ENCODE measurements at regions not wholly inside any gene's neighbourhood (a gene's known extent, or its start where the extent isn't known, plus 50 kb on each side); places are given as distances from the start of the nearest gene placed in this dataset.

DNA sequence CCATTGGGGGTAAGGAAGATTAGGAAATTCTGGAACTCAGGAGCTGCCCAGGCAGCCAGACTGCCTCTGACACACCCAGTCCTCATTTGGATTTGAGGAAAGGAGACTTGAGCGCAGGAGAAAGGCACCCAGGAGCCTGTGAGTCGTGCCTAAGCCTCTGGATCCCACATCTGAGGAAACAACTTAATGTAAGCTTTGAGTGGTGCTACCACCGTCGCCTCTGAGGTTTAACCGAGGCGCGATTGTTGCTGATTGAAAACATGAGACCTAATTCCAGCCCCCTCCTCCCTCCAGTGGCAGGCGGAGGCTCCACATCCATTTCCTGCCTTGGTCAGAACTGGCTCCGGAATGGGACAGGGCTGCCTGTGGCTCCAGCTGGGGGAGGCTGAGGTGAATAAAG lies 176.7 kb upstream of the PKDCC start:
- TF ChIP-seq POU2F2 (IDR thresholded peaks at IDR 0.05; ENCODE audit: low read depth, low read length), result no peak
- no peak for TF ChIP-seq SPI1 (IDR thresholded peaks at IDR 0.05; ENCODE audit: low read depth, low read length)
- no peak for TF ChIP-seq POLR2A (IDR thresholded peaks at IDR 0.05; ENCODE audit: low read depth, low read length)
- no peak for TF ChIP-seq POLR2AphosphoS5 (IDR thresholded peaks at IDR 0.05; ENCODE audit: low read depth, low read length)
- no peak for TF ChIP-seq PAX5 (IDR thresholded peaks at IDR 0.05; ENCODE audit: insufficient read depth, low read length, severe bottlenecking)
- TF ChIP-seq TAF1 (IDR thresholded peaks at IDR 0.05; ENCODE audit: low read depth, low read length), result no peak
- no peak for DNase-seq (ENCODE audit: insufficient read length, low spot score)
- FAIRE-seq, result no peak

DNA sequence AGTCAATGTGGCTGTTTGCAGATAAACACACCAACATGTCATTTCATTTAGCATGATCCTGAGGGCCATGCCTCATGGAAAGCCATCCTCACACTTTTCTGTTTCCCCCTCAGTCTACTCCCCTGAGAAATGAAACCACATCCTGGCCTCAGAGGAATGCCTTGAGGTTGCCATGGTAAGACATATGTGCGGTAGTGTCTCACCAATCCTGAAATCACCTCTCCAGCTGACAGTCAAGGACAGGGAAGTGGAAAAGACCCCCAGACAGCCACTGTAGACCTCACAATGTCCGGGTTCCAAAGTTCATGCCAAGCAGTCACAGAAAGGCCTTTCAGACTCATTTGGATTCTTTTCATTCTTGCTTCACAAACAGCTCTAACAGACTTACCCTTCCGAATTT lies 175.2 kb upstream of the PKDCC start:
- FAIRE-seq (no peak), DNase-seq (ENCODE audit: insufficient read length, low spot score) (no peak)

DNA sequence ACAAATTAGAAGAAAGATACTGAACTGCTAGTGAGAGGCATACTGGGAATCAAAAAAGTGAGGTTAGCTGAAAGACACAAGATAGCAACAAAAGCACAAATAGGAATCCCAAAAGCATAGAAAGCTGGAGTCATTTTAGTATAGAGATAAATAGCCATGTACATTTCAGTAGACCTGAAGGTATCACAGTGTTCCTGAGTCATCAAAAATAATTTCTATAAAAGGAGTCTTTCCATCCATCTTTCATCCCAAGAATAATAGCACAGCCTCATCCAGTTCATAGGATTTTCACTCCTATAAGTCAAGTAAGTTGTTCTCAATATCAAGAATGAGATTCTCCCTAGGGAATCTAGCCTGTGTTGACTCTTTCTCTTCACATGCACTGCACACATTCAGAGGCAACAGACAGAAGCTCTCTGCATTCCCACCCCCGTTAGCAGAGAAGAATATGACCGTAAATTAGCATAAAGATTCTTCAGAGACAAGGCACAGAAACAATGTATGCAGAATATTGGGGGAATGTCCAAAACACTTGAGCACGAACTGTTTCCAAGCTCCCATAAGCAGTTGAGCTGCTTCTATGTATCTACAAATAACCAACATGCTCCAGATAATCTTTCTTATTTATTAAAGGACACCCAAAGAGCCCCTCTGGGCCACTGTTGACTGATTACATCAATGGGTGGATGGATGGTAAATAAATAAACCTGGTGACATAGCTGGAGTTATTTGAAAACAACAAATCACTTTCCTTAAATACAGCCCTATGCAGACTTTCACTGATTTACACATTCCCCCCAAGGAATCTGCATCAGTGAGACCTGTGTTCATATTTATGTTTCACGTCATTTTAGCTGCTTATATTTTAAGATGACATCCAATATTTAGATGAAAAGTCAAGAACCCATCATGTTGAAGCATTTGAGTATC lies 174.5 kb upstream of the PKDCC start:
- DNase-seq (ENCODE audit: insufficient read length, low spot score), result no peak
- TF ChIP-seq PAX5 (IDR thresholded peaks at IDR 0.05; ENCODE audit: insufficient read depth, low read length, severe bottlenecking) (no peak), POLR2A (IDR thresholded peaks at IDR 0.05; ENCODE audit: low read depth, low read length) (no peak)
- no peak for FAIRE-seq

More for the DNA sequence above, 175.2 kb upstream of the PKDCC start:
- TF ChIP-seq POLR2AphosphoS5 (IDR thresholded peaks at IDR 0.05; ENCODE audit: low read depth, low read length) (no peak), PAX5 (IDR thresholded peaks at IDR 0.05; ENCODE audit: insufficient read depth, low read length, severe bottlenecking) (no peak)

DNA sequence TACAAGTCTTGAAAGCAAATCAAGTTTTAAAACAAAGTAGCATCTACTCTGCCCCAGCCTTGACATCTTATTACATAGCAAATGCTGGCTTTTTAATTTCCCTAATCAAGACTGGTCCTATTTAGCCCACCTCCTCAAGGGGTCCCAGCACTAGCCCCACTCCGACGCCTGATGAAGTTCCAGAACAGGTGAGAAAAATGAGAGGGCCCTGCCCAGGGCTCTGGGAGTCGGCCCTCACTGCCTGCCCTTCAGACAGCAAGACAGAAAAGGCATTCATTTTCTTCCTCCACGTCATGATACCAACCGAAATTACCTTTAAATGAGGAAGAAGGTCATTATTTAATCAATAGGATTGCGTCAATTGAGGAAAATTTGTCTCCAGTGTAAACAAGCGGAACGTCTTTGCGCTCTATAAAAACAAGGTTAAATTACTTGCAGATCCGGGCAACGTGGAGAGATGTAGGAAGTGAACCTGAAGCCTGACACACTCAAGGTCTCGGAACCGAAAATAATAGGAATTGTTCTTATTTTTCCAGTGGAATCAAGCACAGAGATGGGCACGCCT lies 170.6 kb upstream of the PKDCC start:
- no peak for TF ChIP-seq POLR2A (IDR thresholded peaks at IDR 0.05; ENCODE audit: low read depth, low read length)
- no peak for TF ChIP-seq SPI1 (IDR thresholded peaks at IDR 0.05; ENCODE audit: low read depth, low read length)
- TF ChIP-seq POLR2AphosphoS5 (IDR thresholded peaks at IDR 0.05; ENCODE audit: low read depth, low read length), result no peak
- TF ChIP-seq PAX5 (IDR thresholded peaks at IDR 0.05; ENCODE audit: insufficient read depth, low read length, severe bottlenecking), result no peak
- TF ChIP-seq POU2F2 (IDR thresholded peaks at IDR 0.05; ENCODE audit: low read depth, low read length), result no peak
- no peak for TF ChIP-seq TAF1 (IDR thresholded peaks at IDR 0.05; ENCODE audit: low read depth, low read length)
- no peak for FAIRE-seq

DNA sequence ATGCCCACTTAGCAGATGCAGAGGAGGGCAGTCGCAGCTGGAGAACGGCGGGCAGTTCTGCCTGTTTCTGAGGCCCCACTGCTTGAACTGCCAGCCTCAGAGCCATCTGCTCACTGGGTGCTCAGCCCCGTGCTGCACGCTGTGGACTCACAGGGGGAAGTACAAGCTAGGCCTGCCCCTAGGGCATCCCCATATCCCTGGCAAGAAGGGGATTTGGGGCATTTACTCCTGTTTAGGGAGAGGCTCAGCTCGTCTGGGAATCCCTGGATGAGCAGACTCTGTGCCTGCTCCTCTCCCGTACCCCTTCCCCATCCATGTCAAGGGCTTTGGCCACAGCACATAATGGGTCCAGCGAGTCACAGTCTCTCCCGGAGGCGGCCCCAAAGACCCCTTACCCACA lies 169.8 kb upstream of the PKDCC start:
- DNase-seq (ENCODE audit: insufficient read length, low spot score), result no peak
- no peak for FAIRE-seq
- TF ChIP-seq POLR2A (IDR thresholded peaks at IDR 0.05; ENCODE audit: low read depth, low read length), result no peak
- TF ChIP-seq SPI1 (IDR thresholded peaks at IDR 0.05; ENCODE audit: low read depth, low read length), result no peak
- no peak for TF ChIP-seq PAX5 (IDR thresholded peaks at IDR 0.05; ENCODE audit: insufficient read depth, low read length, severe bottlenecking)
- TF ChIP-seq POLR2AphosphoS5 (IDR thresholded peaks at IDR 0.05; ENCODE audit: low read depth, low read length), result no peak
- TF ChIP-seq TAF1 (IDR thresholded peaks at IDR 0.05; ENCODE audit: low read depth, low read length), result no peak
- TF ChIP-seq POU2F2 (IDR thresholded peaks at IDR 0.05; ENCODE audit: low read depth, low read length), result no peak

More for the DNA sequence above, 170.6 kb upstream of the PKDCC start:
- DNase-seq (ENCODE audit: insufficient read length, low spot score), result no peak

DNA sequence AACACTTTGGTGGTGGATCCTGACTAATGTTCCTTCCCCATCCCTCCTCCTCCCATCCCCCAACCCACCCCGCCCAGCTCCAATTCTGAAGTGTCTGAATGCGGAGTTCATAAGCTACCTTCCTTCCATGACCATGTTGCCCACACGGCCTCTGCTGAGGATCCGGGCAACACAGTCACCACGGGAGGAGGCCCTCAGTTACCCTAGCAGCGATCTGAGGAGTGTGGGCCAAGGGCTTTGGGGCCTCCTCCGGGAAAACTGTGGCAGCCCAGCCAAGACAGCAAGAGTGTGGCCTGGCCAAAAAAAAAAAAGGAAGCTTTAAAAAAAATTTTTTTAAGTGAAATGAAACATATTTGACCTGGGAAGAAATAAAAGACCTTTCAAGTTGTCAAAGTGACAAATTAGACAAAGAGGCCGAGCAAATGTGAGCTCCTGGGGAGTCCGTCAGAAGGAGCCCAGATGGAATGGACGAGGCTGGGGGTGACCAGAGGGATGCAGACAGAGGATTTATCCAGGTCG lies 169.0 kb upstream of the PKDCC start:
- FAIRE-seq (no peak), DNase-seq (ENCODE audit: insufficient read length, low spot score) (no peak)
- no peak for TF ChIP-seq POLR2A (IDR thresholded peaks at IDR 0.05; ENCODE audit: low read depth, low read length)
- no peak for TF ChIP-seq POLR2AphosphoS5 (IDR thresholded peaks at IDR 0.05; ENCODE audit: low read depth, low read length)
- TF ChIP-seq SPI1 (IDR thresholded peaks at IDR 0.05; ENCODE audit: low read depth, low read length), result no peak
- TF ChIP-seq TAF1 (IDR thresholded peaks at IDR 0.05; ENCODE audit: low read depth, low read length), result no peak
- no peak for TF ChIP-seq POU2F2 (IDR thresholded peaks at IDR 0.05; ENCODE audit: low read depth, low read length)
- no peak for TF ChIP-seq PAX5 (IDR thresholded peaks at IDR 0.05; ENCODE audit: insufficient read depth, low read length, severe bottlenecking)

DNA sequence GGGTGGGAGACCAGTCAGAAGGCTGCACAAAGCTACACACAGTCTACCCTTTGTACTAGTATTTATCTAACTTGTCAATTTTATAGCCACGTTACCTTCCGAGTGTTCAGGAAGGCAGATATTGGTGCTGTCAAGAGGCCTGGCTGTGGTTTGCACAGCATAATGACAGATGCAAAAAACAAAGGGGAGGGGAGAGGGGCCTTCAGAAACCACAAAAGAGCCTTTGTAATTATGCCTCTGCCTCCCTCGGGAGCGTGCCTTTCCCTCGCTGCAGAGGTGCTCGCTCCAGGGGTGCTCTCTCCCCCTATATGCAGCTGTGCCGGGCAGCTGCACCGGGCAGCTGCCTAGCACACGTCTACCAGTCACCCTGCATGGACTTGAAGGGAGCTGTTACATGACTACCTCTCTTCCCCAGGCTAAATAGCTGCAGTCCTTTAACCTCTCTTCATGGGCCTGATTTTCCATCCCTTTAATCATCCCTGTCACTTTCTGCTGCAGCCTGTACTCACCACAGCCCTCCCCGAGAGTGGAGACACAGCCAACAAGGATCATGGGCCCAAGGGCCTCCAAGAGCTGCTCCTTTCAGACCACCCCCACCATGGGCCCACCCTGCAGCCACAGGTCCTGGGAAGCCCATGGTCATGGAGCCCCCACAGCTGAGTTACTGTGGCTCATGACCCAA lies 168.4 kb upstream of the PKDCC start:
- TF ChIP-seq SPI1 (IDR thresholded peaks at IDR 0.05; ENCODE audit: low read depth, low read length) (no peak), PAX5 (IDR thresholded peaks at IDR 0.05; ENCODE audit: insufficient read depth, low read length, severe bottlenecking) (no peak), POLR2A (IDR thresholded peaks at IDR 0.05; ENCODE audit: low read depth, low read length) (no peak), TAF1 (IDR thresholded peaks at IDR 0.05; ENCODE audit: low read depth, low read length) (no peak), POLR2AphosphoS5 (IDR thresholded peaks at IDR 0.05; ENCODE audit: low read depth, low read length) (no peak), POU2F2 (IDR thresholded peaks at IDR 0.05; ENCODE audit: low read depth, low read length) (no peak)
- DNase-seq (ENCODE audit: insufficient read length, low spot score) (no peak), FAIRE-seq (peak; percentile 41)

DNA sequence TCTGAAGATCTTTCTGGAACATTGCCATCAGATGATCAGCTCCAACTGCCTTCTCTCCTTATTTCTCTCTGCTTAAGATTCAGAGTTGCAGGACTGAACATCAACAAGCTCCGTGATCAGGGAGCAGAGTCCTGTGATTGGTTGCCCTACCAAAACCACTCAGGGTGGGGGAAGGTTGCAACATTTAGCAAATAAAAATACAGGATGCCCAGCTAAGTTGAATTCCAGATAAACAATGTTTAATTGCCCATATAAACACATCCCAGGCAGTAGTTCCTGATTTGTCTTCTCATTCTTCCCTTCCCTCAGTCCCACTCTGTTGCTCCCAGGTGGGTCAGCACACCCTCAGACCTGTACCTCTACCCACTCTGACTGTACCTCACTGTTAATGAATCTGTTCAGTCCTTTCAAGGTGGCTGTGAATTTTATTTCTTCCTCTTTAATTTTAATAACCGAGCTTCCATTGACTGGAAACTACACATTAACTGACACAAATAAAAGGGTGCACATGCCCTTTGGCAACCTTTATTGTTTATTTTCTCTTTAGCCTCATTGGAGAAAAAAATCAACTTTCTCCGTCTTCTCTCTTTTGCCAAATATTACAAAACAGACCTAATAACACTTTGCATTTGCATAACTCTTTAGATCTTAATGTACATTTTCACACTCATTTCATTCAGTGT lies 167.1 kb upstream of the PKDCC start:
- TF ChIP-seq PAX5 (IDR thresholded peaks at IDR 0.05; ENCODE audit: insufficient read depth, low read length, severe bottlenecking) (no peak), POU2F2 (IDR thresholded peaks at IDR 0.05; ENCODE audit: low read depth, low read length) (no peak), POLR2AphosphoS5 (IDR thresholded peaks at IDR 0.05; ENCODE audit: low read depth, low read length) (no peak), POLR2A (IDR thresholded peaks at IDR 0.05; ENCODE audit: low read depth, low read length) (no peak), TAF1 (IDR thresholded peaks at IDR 0.05; ENCODE audit: low read depth, low read length) (no peak), SPI1 (IDR thresholded peaks at IDR 0.05; ENCODE audit: low read depth, low read length) (no peak)
- FAIRE-seq (no peak), DNase-seq (ENCODE audit: insufficient read length, low spot score) (no peak)

DNA sequence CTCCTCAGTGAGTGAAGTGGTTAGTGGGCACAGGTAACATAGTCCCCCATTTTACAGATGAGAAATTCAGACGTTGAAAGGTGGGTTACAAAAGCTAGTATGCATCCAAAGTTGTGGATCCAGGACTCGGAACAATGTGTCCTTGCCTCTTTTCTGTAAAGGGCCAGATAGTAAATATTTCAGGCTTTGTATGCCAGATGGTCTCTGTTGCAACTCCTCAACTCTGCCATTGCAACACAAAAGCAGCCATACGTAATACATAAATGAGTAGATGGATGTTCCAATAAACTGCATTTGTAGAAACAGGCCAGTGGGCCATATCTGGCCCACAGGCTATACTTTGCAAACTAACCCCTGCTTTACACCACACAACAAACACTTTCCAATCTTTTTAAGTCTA lies 166.6 kb upstream of the PKDCC start:
- DNase-seq (ENCODE audit: insufficient read length, low spot score) (no peak), FAIRE-seq (no peak)
- TF ChIP-seq SPI1 (IDR thresholded peaks at IDR 0.05; ENCODE audit: low read depth, low read length) (no peak), POLR2A (IDR thresholded peaks at IDR 0.05; ENCODE audit: low read depth, low read length) (no peak), POU2F2 (IDR thresholded peaks at IDR 0.05; ENCODE audit: low read depth, low read length) (no peak), POLR2AphosphoS5 (IDR thresholded peaks at IDR 0.05; ENCODE audit: low read depth, low read length) (no peak), PAX5 (IDR thresholded peaks at IDR 0.05; ENCODE audit: insufficient read depth, low read length, severe bottlenecking) (no peak), TAF1 (IDR thresholded peaks at IDR 0.05; ENCODE audit: low read depth, low read length) (no peak)
